Loucy (cell line): ENCODE measurements at regions not wholly inside any gene's neighbourhood (a gene's known extent, or its start where the extent isn't known, plus 50 kb on each side); places are given as distances from the start of the nearest gene placed in this dataset.

ENCODE experiments used
- H2AFZ ChIP-seq: fragments of 200-600 bp; sonication (generic); 2 replicates; pipeline ENCODE4 v1.6.0; 2016; ENCODE audit warnings: antibody characterized with exemption, mild to moderate bottlenecking, low read length, moderate library complexity
- H3F3A ChIP-seq: fragments of 200-600 bp; 2 replicates; pipeline ENCODE4 v1.6.0; 2016; ENCODE audit warnings: antibody characterized with exemption, low read depth, mild to moderate bottlenecking
- H3K27me3 ChIP-seq: fragments of 200-600 bp; sonication (generic); 2 replicates; pipeline ENCODE4 v1.6.1; 2014; ENCODE audit warnings: low read length, mild to moderate bottlenecking; ENCODE audit not compliant: insufficient read depth, poor library complexity, severe bottlenecking
- H3K36me3 ChIP-seq: fragments of 200-600 bp; sonication (generic); 2 replicates; pipeline ENCODE4 v1.6.1; 2016; ENCODE audit warnings: low read length; ENCODE audit not compliant: insufficient read depth
- H3K4me1 ChIP-seq: fragments of 200-600 bp; sonication (generic); 2 replicates; pipeline ENCODE4 v1.5.1; 2014; ENCODE audit warnings: low read length, mild to moderate bottlenecking; ENCODE audit not compliant: insufficient read depth, poor library complexity, severe bottlenecking
- H3K4me2 ChIP-seq: fragments of 200-600 bp; sonication (generic); 2 replicates; pipeline ENCODE4 v1.6.0; 2014; ENCODE audit warnings: antibody characterized with exemption, low read length, low read depth, mild to moderate bottlenecking; ENCODE audit not compliant: poor library complexity, severe bottlenecking
- H3K4me3 ChIP-seq: fragments of 200-600 bp; sonication (generic); 2 replicates; pipeline ENCODE4 v1.5.1; 2014; ENCODE audit warnings: low read length, mild to moderate bottlenecking, mixed read lengths; ENCODE audit not compliant: poor library complexity, severe bottlenecking
- H3K79me2 ChIP-seq: fragments of 200-600 bp; sonication (generic); 2 replicates; pipeline ENCODE4 v1.6.1; 2014; ENCODE audit warnings: low read length; ENCODE audit not compliant: insufficient read depth
- H3K9ac ChIP-seq: fragments of 200-600 bp; sonication (generic); 2 replicates; pipeline ENCODE4 v1.6.0; 2014; ENCODE audit warnings: mild to moderate bottlenecking, low read depth, low read length, moderate library complexity; ENCODE audit not compliant: poor library complexity, severe bottlenecking
- H3K9me2 ChIP-seq: fragments of 200-600 bp; sonication (generic); replicated peaks from 2 replicates; pipeline ENCODE4 v1.6.1; 2016; ENCODE audit warnings: low read depth, low read length, mixed read lengths
- H3K9me3 ChIP-seq: fragments of 200-600 bp; sonication (generic); 2 replicates; pipeline ENCODE4 v1.6.1; 2014; ENCODE audit warnings: mild to moderate bottlenecking, antibody characterized with exemption, low read length, low read depth; ENCODE audit not compliant: insufficient read depth
- H4K20me1 ChIP-seq: fragments of 200-600 bp; sonication (generic); 2 replicates; pipeline ENCODE4 v1.6.0; 2014; ENCODE audit warnings: antibody characterized with exemption, low read length, mild to moderate bottlenecking; ENCODE audit not compliant: insufficient read depth, poor library complexity, severe bottlenecking
- EZH2phosphoT487 ChIP-seq: fragments of 200-600 bp; IDR thresholded peaks from 2 replicates; pipeline ENCODE4 v1.6.1; 2018; ENCODE audit warnings: antibody characterized with exemption, mild to moderate bottlenecking, moderate library complexity, borderline replicate concordance
- TF ChIP-seq, protein P1 (sequence below): fragments of 200-600 bp; sonication (generic); conservative IDR thresholded peaks from 2 replicates; pipeline ENCODE4 v1.5.1; 2014; ENCODE audit warnings: mild to moderate bottlenecking, antibody characterized with exemption, low read length

DNA sequence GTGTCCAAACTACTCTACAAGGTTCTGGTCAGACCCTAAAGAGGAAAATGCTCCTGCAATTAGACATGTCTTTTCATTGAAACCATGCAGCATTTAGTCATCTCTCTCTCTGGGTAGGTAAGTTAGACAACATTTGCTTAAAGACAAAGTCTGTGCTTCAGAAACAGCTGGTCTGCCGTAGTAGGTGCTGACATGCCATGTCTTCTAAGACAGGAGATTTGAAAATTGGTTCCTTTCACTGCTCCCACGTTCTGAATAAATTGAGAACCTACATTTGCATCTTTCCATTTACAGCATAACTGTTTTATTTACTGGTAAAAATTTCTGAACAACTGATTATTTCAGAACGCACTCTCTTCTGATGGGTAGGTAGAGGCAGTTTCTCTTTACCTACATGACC lies 494.0 kb downstream of the EFNB2 start:
- no peak overlapping the region for H3K4me2 ChIP-seq
- H3F3A ChIP-seq, result no peaks in the 10 kb centered on the region
- H3K9me3 ChIP-seq, result no peaks in the 10 kb centered on the region
- no peak overlapping the region for H3K9ac ChIP-seq
- H2AFZ ChIP-seq, result no peak overlapping the region
- no peak overlapping the region for H3K4me3 ChIP-seq
- TF ChIP-seq EZH2phosphoT487, result no peak
- TF ChIP-seq, protein P1, sequence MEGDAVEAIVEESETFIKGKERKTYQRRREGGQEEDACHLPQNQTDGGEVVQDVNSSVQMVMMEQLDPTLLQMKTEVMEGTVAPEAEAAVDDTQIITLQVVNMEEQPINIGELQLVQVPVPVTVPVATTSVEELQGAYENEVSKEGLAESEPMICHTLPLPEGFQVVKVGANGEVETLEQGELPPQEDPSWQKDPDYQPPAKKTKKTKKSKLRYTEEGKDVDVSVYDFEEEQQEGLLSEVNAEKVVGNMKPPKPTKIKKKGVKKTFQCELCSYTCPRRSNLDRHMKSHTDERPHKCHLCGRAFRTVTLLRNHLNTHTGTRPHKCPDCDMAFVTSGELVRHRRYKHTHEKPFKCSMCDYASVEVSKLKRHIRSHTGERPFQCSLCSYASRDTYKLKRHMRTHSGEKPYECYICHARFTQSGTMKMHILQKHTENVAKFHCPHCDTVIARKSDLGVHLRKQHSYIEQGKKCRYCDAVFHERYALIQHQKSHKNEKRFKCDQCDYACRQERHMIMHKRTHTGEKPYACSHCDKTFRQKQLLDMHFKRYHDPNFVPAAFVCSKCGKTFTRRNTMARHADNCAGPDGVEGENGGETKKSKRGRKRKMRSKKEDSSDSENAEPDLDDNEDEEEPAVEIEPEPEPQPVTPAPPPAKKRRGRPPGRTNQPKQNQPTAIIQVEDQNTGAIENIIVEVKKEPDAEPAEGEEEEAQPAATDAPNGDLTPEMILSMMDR, result no peak
- H3K36me3 ChIP-seq, result no peaks in the 10 kb centered on the region
- H4K20me1 ChIP-seq, result no peaks in the 10 kb centered on the region
- no peaks in the 10 kb centered on the region for H3K27me3 ChIP-seq
- H3K4me1 ChIP-seq, result no peaks in the 10 kb centered on the region
- no peaks in the 10 kb centered on the region for H3K79me2 ChIP-seq
- no peaks in the 10 kb centered on the region for H3K9me2 ChIP-seq

DNA sequence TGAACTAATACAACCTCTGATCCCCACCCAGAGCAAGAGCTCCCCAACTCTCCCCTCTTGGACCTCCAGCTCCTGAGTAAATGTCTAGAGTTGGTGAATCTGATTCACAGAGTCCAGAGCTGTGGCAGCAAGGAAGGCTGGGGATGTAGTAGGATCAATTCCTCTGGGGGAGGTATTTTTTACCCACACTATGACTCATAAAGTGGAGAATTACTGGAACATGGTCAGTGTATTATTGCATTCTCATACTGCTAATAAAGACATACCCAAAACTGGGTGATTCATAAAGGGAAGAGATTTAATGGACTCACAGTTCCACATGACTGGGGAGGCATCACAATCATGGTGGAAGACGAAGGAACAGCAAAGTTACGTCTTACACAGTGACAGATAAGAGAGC lies 496.7 kb downstream of the EFNB2 start:
- H3K27me3 ChIP-seq, result no peaks in the 10 kb centered on the region
- H3K4me2 ChIP-seq, result no peak overlapping the region
- no peaks in the 10 kb centered on the region for H3K9me3 ChIP-seq
- H4K20me1 ChIP-seq, result no peaks in the 10 kb centered on the region
- no peak overlapping the region for H2AFZ ChIP-seq
- H3K79me2 ChIP-seq, result no peaks in the 10 kb centered on the region
- H3K9me2 ChIP-seq, result no peaks in the 10 kb centered on the region
- H3K36me3 ChIP-seq, result no peaks in the 10 kb centered on the region
- no peaks in the 10 kb centered on the region for H3K4me1 ChIP-seq
- TF ChIP-seq EZH2phosphoT487, result no peak
- TF ChIP-seq, protein P1, result no peak
- no peaks in the 10 kb centered on the region for H3F3A ChIP-seq
- no peak overlapping the region for H3K4me3 ChIP-seq
- no peak overlapping the region for H3K9ac ChIP-seq

DNA sequence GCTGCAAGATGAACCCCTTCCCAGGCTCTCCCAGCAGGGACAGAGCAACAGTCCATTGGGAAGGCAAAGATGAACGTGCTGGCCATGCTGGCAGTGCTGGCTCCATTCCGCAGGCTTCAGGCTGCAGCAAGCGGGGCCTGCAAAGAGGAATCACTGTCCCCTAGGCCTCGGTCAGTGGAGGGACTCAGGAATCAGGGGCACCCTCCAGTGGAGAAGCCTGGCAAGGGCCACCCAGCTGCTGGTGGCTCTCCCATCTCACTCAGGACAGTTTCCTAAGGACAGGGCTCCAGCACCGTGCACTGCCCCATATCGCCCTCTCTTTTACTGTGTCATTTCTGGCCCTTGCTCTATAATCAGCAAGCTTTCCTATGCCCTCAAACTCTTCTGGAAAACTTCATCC lies 498.6 kb downstream of the EFNB2 start:
- Histone ChIP-seq H3K4me2 (no peak overlapping the region), H4K20me1 (no peaks in the 10 kb centered on the region), H3K4me3 (no peak overlapping the region), H3K9me3 (no peaks in the 10 kb centered on the region), H3K9me2 (no peaks in the 10 kb centered on the region), H3K27me3 (no peaks in the 10 kb centered on the region), H2AFZ (no peak overlapping the region), H3K4me1 (no peaks in the 10 kb centered on the region), H3K79me2 (no peaks in the 10 kb centered on the region), H3K9ac (no peak overlapping the region), H3F3A (no peaks in the 10 kb centered on the region), H3K36me3 (no peaks in the 10 kb centered on the region)
- TF ChIP-seq, protein P1, result no peak
- no peak for TF ChIP-seq EZH2phosphoT487
